H1 (cell line): ENCODE measurements at regions not wholly inside any gene's neighbourhood (a gene's known extent, or its start where the extent isn't known, plus 50 kb on each side); places are given as distances from the start of the nearest gene placed in this dataset.

Source experiments
- CTCF ChIA-PET: fragments of 300-600 bp; sonication (Branson Sonifier 250); formaldehyde crosslinking; loops from one replicate; lab custom pipeline; 2021; ENCODE audit not compliant: partially characterized antibody; lab: Charles Lee
- POLR2A ChIA-PET: fragments of 300-600 bp; sonication (Branson Sonifier 250); formaldehyde crosslinking; loops from one replicate; lab custom pipeline; 2021; ENCODE audit warnings: inconsistent platforms; ENCODE audit not compliant: partially characterized antibody; lab: Charles Lee
- DNase-seq, 2 experiments: peaks; one replicate each; pipeline versions ENCODE4 v3.0.0 to v3.0.0-alpha.2; 2010 to 2022; ENCODE audit warnings: low spot score in 2 of 2, low read depth in 1 of 2, mixed read lengths in 1 of 2
- FAIRE-seq: peaks from 2 replicates; lab custom pipeline; 2011; peaks lifted over from hg19 to GRCh38; lab: Jason Lieb, UNC
- H2AFZ ChIP-seq: 2 replicates; pipeline ENCODE4 v1.8.1; 2012; ENCODE audit warnings: low read length, inconsistent platforms
- H2AK5ac ChIP-seq: 2 replicates; pipeline ENCODE4 v1.6.1; 2013; ENCODE audit warnings: low read depth, low read length
- H2BK120ac ChIP-seq: replicated peaks from 2 replicates; pipeline ENCODE3; 2013; ENCODE audit warnings: low read depth, low read length, inconsistent platforms
- H2BK12ac ChIP-seq: 2 replicates; pipeline ENCODE4 v1.6.1; 2013; ENCODE audit warnings: low read depth, low read length
- H2BK15ac ChIP-seq: 2 replicates; pipeline ENCODE4 v1.6.1; 2013; ENCODE audit warnings: low read length
- H2BK20ac ChIP-seq: 2 replicates; pipeline ENCODE4 v1.6.1; 2013; ENCODE audit warnings: low read length
- H2BK5ac ChIP-seq: 2 replicates; pipeline ENCODE4 v1.6.1; 2013; ENCODE audit warnings: low read depth, low read length
- H3K14ac ChIP-seq: 2 replicates; pipeline ENCODE4 v1.6.1; 2013; ENCODE audit warnings: inconsistent platforms; ENCODE audit not compliant: insufficient read length
- H3K18ac ChIP-seq: 2 replicates; pipeline ENCODE4 v1.6.1; 2013; ENCODE audit warnings: low read length; ENCODE audit errors: extremely low read depth
- H3K23ac ChIP-seq: 2 replicates; pipeline ENCODE4 v1.6.1; 2013; ENCODE audit warnings: inconsistent platforms; ENCODE audit not compliant: insufficient read length
- H3K23me2 ChIP-seq: 2 replicates; pipeline ENCODE4 v1.6.1; 2013; ENCODE audit warnings: low read depth, low read length
- H3K27ac ChIP-seq: 2 replicates; pipeline ENCODE4 v1.6.1; 2011; ENCODE audit warnings: low read depth, low read length, inconsistent platforms
- H3K27me3 ChIP-seq, 4 experiments: replicated peaks in 1 of 4; 1 replicate in 1 of 4; 2 replicates in 3 of 4; pipeline versions ENCODE4 v1.6.1 to v1.8.1; 2011 to 2013; ENCODE audit warnings: low read length in 3 of 4, mild to moderate bottlenecking in 3 of 4, inconsistent platforms in 2 of 4, mixed read lengths in 2 of 4, moderate library complexity in 1 of 4; ENCODE audit not compliant: control insufficient read depth in 3 of 4, insufficient read depth in 3 of 4; ENCODE audit errors: extremely low read depth in 1 of 4
- H3K36me3 ChIP-seq, 4 experiments: 2 replicates each; pipeline versions ENCODE4 v1.6.1 to v1.8.1; 2011 to 2013; ENCODE audit warnings: mild to moderate bottlenecking in 4 of 4, low read length in 3 of 4, moderate library complexity in 2 of 4, control low read depth in 1 of 4, inconsistent platforms in 1 of 4; ENCODE audit not compliant: insufficient read depth in 4 of 4, control insufficient read depth in 2 of 4
- H3K4ac ChIP-seq: replicated peaks from 2 replicates; pipeline ENCODE3; 2013; ENCODE audit warnings: low read length, low read depth, mixed read lengths, inconsistent platforms; ENCODE audit not compliant: insufficient read length
- H3K4me1 ChIP-seq, 4 experiments: replicated peaks in 1 of 4; 1 replicate in 1 of 4; 2 replicates in 3 of 4; pipeline versions ENCODE4 v1.6.1 to v1.8.1; 2011 to 2013; ENCODE audit warnings: low read length in 3 of 4, inconsistent platforms in 2 of 4, mixed read lengths in 1 of 4; ENCODE audit not compliant: insufficient read depth in 4 of 4, control insufficient read depth in 3 of 4
- H3K4me2 ChIP-seq, 2 experiments: 2 replicates each; pipeline versions ENCODE4 v1.6.1 to v1.8.1; 2011 to 2013; ENCODE audit warnings: low read depth in 2 of 2, low read length in 2 of 2, control low read depth in 1 of 2, inconsistent platforms in 1 of 2, mild to moderate bottlenecking in 1 of 2; ENCODE audit not compliant: insufficient read depth in 1 of 2
- H3K4me3 ChIP-seq, 4 experiments: fragments of 200-600, 300-600 bp in 1 of 4; sonication (generic), shearing (Covaris generic), sonication (Bioruptor Twin) in 1 of 4; 2 replicates each; pipeline versions ENCODE4 v1.5.1 to v1.8.1; 2011 to 2016; ENCODE audit warnings: low read length in 4 of 4, low read depth in 3 of 4, control low read depth in 2 of 4, inconsistent platforms in 2 of 4, mild to moderate bottlenecking in 2 of 4, mixed read lengths in 1 of 4, moderate library complexity in 1 of 4; ENCODE audit not compliant: insufficient read depth in 2 of 4; ENCODE audit errors: extremely low read depth in 1 of 4
- H3K56ac ChIP-seq: replicated peaks from 2 replicates; pipeline ENCODE3; 2013; ENCODE audit warnings: low read depth, mild to moderate bottlenecking, mixed read lengths, low read length, inconsistent platforms; ENCODE audit not compliant: insufficient read length
- H3K79me1 ChIP-seq: 2 replicates; pipeline ENCODE4 v1.6.1; 2013; ENCODE audit warnings: low read depth, low read length, control low read depth
- H3K79me2 ChIP-seq, 2 experiments: 2 replicates each; pipeline versions ENCODE4 v1.6.1 to v1.8.1; 2012 to 2013; ENCODE audit warnings: low read length in 2 of 2, mild to moderate bottlenecking in 2 of 2, inconsistent platforms in 1 of 2; ENCODE audit not compliant: insufficient read depth in 2 of 2, control insufficient read depth in 1 of 2
- H3K9ac ChIP-seq, 4 experiments: replicated peaks in 1 of 4; 1 replicate in 1 of 4; 2 replicates in 3 of 4; pipeline versions ENCODE4 v1.6.1 to v1.8.1; 2011 to 2013; ENCODE audit warnings: low read depth in 3 of 4, low read length in 3 of 4, control low read depth in 2 of 4, mild to moderate bottlenecking in 2 of 4, moderate library complexity in 2 of 4, inconsistent platforms in 1 of 4; ENCODE audit errors: extremely low read depth in 1 of 4
- H3K9me3 ChIP-seq, 2 experiments: 2 replicates each; pipeline versions ENCODE4 v1.6.1 to v1.8.1; 2012 to 2013; ENCODE audit warnings: mild to moderate bottlenecking in 2 of 2, moderate library complexity in 2 of 2, control low read depth in 1 of 2, inconsistent platforms in 1 of 2, low read depth in 1 of 2, low read length in 1 of 2, mixed read lengths in 1 of 2; ENCODE audit not compliant: insufficient read depth in 2 of 2
- H4K20me1 ChIP-seq, 2 experiments: replicated peaks in 1 of 2; 2 replicates each; pipeline versions ENCODE3 to v1.8.1; 2011 to 2013; ENCODE audit warnings: inconsistent platforms in 2 of 2, low read length in 2 of 2, mild to moderate bottlenecking in 1 of 2; ENCODE audit not compliant: insufficient read depth in 2 of 2, control insufficient read depth in 1 of 2
- H4K5ac ChIP-seq: 2 replicates; pipeline ENCODE4 v1.6.1; 2013; ENCODE audit warnings: low read length, low read depth, mixed read lengths, inconsistent platforms; ENCODE audit not compliant: insufficient read length
- H4K8ac ChIP-seq: 2 replicates; pipeline ENCODE4 v1.8.0; 2013; ENCODE audit warnings: mild to moderate bottlenecking, moderate library complexity, low read length, inconsistent platforms; ENCODE audit not compliant: insufficient read depth; ENCODE audit errors: extremely low read depth
- H4K91ac ChIP-seq: replicated peaks from 2 replicates; pipeline ENCODE3; 2013; ENCODE audit warnings: low read length, mixed read lengths, inconsistent platforms; ENCODE audit not compliant: insufficient read length
- TBP ChIP-seq: IDR thresholded peaks from 2 replicates; pipeline ENCODE4 v1.6.1; 2011; ENCODE audit warnings: low read depth, low read length, improper control_type of control experiment
- WGBS, 2 experiments: shearing (Covaris generic) in 1 of 2; methylation state at CpG; one replicate each; pipeline versions ENCODE4 v1.1.6 to v1.1.7; 2013 to 2015; ENCODE audit warnings: low lambda C conversion rate in 2 of 2, mixed read lengths in 2 of 2, inconsistent platforms in 1 of 2, low coverage in 1 of 2, missing lambda C conversion rate in 1 of 2; ENCODE audit not compliant: insufficient replicate concordance in 2 of 2, insufficient coverage in 1 of 2, insufficient read length in 1 of 2; ENCODE audit errors: extremely low coverage in 1 of 2, missing lambda C conversion rate in 1 of 2; 5-methylcytosine and 5-hydroxymethylcytosine counted together

GRCh38 chr2:196290569-196290968, 119.2 kb upstream of the STK17B start:
- TF ChIP-seq TBP, result no peak
- Histone ChIP-seq H4K20me1 (no peaks in the 10 kb centered on the region), H3K56ac (no peak overlapping the region), H3K9me3 (no peaks in the 10 kb centered on the region), H3K23me2 (no peaks in the 10 kb centered on the region), H3K23ac (no peak overlapping the region), H2AFZ (no peak overlapping the region), H3K79me2 (no peaks in the 10 kb centered on the region), H2BK15ac (no peak overlapping the region), H2AK5ac (no peak overlapping the region), H4K91ac (no peak overlapping the region), H3K4me1 (no peaks in the 10 kb centered on the region), H2BK5ac (no peak overlapping the region), H3K27me3 (no peaks in the 10 kb centered on the region), H3K4me3 (no peak overlapping the region), H2BK12ac (no peak overlapping the region), H3K4ac (no peak overlapping the region), H4K8ac (no peak overlapping the region), H3K4me2 (no peak overlapping the region), H3K36me3 (no peaks in the 10 kb centered on the region), H3K9ac (no peak overlapping the region), H3K14ac (no peak overlapping the region), H4K5ac (no peak overlapping the region), H3K79me1 (no peaks in the 10 kb centered on the region), H3K27ac (no peak overlapping the region), H2BK120ac (no peak overlapping the region), H3K18ac (no peak overlapping the region), H2BK20ac (no peak overlapping the region)
- POLR2A ChIA-PET, result no interaction called here
- CTCF ChIA-PET, result interaction anchor here (0.7 to 3.2 kb wide), 6 partner anchors 14 to 235 kb away, joined by 3 to 12 read pairs (median 7); no protein-coding TSS in a partner anchor
- WGBS, 2 experiments, result 86% methylated on average over 1 of the region's 1 CpG; no CpG with 5 or more reads in 1 of the 2 experiments
- FAIRE-seq (no peak), DNase-seq (no peak)
